ENCODE measurements at regions not wholly inside any gene's neighbourhood (a gene's known extent, or its start where the extent isn't known, plus 50 kb on each side); places are given as distances from the start of the nearest gene placed in this dataset.

DNA sequence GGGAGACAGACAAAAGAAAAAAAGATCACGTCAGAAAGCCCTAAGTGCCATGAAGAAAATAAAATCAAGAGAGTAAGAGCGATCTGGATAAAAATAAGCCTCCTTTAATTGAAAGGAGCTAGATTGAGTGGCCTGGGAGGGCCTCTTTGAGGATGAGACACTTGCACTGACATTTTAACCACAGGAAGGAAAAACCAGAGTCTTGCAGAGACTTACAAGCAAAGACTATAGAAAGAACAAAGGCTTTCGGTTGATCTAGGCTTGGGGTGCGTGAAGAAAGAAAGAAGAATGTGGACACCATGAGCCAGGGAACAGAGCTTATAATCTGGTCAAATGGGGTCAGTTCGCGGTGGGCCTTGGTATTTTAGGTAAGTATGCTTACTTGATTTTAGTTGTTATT, 342.7 kb downstream of the COG6 start:
- WGBS (ENCODE audit: insufficient coverage, low coverage, low lambda C conversion rate, missing lambda C conversion rate): 67% methylated on average over 6 of the region's 6 CpGs
- intact Hi-C loops (cut with DNase I): no loop called here
- no peaks in the 10 kb centered on the region for H3K9me3 ChIP-seq
- H3K4me1 ChIP-seq: no peaks in the 10 kb centered on the region
- DNase-seq: no peak
- no peak for TF ChIP-seq POLR2A (IDR thresholded peaks at IDR 0.05)
- TF ChIP-seq, protein P1, sequence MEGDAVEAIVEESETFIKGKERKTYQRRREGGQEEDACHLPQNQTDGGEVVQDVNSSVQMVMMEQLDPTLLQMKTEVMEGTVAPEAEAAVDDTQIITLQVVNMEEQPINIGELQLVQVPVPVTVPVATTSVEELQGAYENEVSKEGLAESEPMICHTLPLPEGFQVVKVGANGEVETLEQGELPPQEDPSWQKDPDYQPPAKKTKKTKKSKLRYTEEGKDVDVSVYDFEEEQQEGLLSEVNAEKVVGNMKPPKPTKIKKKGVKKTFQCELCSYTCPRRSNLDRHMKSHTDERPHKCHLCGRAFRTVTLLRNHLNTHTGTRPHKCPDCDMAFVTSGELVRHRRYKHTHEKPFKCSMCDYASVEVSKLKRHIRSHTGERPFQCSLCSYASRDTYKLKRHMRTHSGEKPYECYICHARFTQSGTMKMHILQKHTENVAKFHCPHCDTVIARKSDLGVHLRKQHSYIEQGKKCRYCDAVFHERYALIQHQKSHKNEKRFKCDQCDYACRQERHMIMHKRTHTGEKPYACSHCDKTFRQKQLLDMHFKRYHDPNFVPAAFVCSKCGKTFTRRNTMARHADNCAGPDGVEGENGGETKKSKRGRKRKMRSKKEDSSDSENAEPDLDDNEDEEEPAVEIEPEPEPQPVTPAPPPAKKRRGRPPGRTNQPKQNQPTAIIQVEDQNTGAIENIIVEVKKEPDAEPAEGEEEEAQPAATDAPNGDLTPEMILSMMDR (IDR thresholded peaks at IDR 0.05): no peak
- no peak overlapping the region for H3K27ac ChIP-seq
- ATAC-seq: no peak
- H3K27me3 ChIP-seq: no peaks in the 10 kb centered on the region
- H3K36me3 ChIP-seq: no peaks in the 10 kb centered on the region
- no peak overlapping the region for H3K4me3 ChIP-seq

DNA sequence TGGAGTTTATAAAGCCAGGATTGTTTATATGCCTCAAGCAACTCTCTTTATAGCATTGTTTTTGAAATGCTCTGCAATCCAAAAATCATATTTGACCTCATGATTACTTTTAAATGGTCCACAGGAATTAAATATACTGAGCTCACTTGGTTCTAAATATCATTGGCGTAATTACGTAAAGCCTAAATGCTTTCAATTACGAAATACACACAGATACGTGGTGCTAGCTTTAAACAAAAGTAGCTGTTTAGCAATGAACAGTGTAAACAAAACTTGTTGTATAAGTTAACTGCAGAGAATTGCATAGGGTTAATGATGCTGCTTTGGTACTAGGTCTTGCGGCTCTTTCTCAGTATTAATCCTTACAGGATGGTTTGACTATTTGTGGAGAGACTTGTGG, 346.6 kb downstream of the COG6 start:
- intact Hi-C loops (cut with DNase I): no loop called here
- DNase-seq: no peak
- no peak overlapping the region for H3K4me3 ChIP-seq
- no peak for ATAC-seq
- WGBS (ENCODE audit: insufficient coverage, low coverage, low lambda C conversion rate, missing lambda C conversion rate): 66% methylated on average over 5 of the region's 5 CpGs
- no peaks in the 10 kb centered on the region for H3K36me3 ChIP-seq
- no peak for TF ChIP-seq POLR2A (IDR thresholded peaks at IDR 0.05)
- TF ChIP-seq, protein P1 (IDR thresholded peaks at IDR 0.05): no peak
- H3K27ac ChIP-seq: no peak overlapping the region
- H3K4me1 ChIP-seq: no peaks in the 10 kb centered on the region
- no peaks in the 10 kb centered on the region for H3K9me3 ChIP-seq
- H3K27me3 ChIP-seq: no peaks in the 10 kb centered on the region

DNA sequence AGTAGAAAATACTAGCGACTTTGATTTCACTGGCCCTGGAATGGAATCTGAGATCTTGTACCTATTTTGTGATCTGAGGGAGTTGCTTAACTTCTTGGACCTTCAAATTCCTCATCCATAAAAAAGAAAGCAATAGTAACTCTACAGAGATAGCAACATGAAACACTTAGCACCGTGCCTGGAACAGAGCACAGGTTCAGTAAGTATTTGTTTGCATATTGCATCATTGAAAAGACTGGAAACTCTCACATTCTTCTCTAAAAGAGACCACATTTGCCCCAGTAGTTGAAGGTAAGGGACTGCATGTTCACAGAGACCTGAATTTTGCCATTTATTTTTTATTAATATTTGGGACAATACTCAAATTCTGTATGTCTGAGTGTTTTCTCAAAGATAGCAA, 358.1 kb downstream of the COG6 start:
- Histone ChIP-seq H3K36me3 (no peaks in the 10 kb centered on the region), H3K27ac (no peak overlapping the region), H3K27me3 (no peaks in the 10 kb centered on the region), H3K4me3 (no peak overlapping the region), H3K9me3 (no peaks in the 10 kb centered on the region), H3K4me1 (no peaks in the 10 kb centered on the region)
- WGBS (ENCODE audit: insufficient coverage, low coverage, low lambda C conversion rate, missing lambda C conversion rate): 64% methylated on average over 2 of the region's 2 CpGs
- ATAC-seq: peak; percentile 65 to 83 (median 72)
- no peak for TF ChIP-seq POLR2A (IDR thresholded peaks at IDR 0.05)
- TF ChIP-seq, protein P1 (IDR thresholded peaks at IDR 0.05): no peak
- intact Hi-C loops (cut with DNase I): no loop called here
- DNase-seq: no peak

DNA sequence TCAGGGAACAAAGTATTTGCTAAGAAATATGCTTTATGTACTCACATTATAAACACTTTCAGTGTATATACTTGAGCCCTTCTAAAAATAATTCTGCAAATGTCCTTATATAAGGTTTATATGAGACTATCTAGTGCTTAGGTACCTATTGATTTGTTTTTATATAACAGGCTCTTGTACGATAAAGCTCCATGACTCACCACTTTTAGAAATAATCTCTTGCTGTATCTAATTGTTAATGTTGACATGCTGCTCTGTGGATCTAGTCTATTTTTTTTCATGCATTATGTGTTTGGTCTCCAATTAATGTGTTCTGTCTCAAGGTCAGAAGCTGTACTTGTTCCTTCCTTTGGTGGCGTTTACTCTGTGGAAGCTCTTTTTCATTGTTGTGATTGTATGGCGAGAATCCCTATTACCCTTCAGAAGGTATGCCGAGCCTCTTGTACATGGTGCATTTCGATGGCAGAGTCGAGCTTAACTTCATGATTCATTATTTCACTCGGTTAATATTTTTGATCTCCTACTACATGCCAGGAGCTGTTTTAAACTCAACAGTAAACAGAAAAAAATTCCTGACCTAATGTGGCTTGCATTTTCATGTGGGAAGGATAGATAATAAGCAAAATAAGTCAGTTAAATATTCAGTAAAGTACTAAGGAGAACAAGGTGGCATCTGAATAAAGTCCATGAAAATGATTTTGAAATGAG, 361.6 kb downstream of the COG6 start:
- no peaks in the 10 kb centered on the region for H3K36me3 ChIP-seq
- no peak overlapping the region for H3K27ac ChIP-seq
- TF ChIP-seq, protein P1 (IDR thresholded peaks at IDR 0.05): no peak
- TF ChIP-seq POLR2A (IDR thresholded peaks at IDR 0.05): no peak
- intact Hi-C loops (cut with DNase I): no loop called here
- no peaks in the 10 kb centered on the region for H3K9me3 ChIP-seq
- no peak for ATAC-seq
- DNase-seq: no peak
- WGBS (ENCODE audit: insufficient coverage, low coverage, low lambda C conversion rate, missing lambda C conversion rate): 75% methylated on average over 7 of the region's 7 CpGs
- H3K4me1 ChIP-seq: no peaks in the 10 kb centered on the region
- no peak overlapping the region for H3K4me3 ChIP-seq
- H3K27me3 ChIP-seq: no peaks in the 10 kb centered on the region

Data from right lobe of liver (tissue), 6 donors.